D341Med (cell line): ENCODE measurements at regions not wholly inside any gene's neighbourhood (a gene's known extent, or its start where the extent isn't known, plus 50 kb on each side); places are given as distances from the start of the nearest gene placed in this dataset.
A peak's percentile ranks its signal among the peaks of the same experiment; 100 is the strongest.
"Not testable (repeated sequence)": the region's sequence is repeated elsewhere in the genome, so short reads cannot be mapped to it uniquely, and the experiment has no call there.

Experiments used
- DNase-seq: peaks from one replicate; pipeline ENCODE4 v3.0.0; 2012; ENCODE audit warnings: low spot score

GRCh38 chr4:156396534-156396933 is 442.9 kb upstream of the CTSO start:
- no peak for DNase-seq

- no peak for DNase-seq
These were observed 437.6 kb upstream of the CTSO start for GRCh38 chr4:156391325-156391653.

- no peak for DNase-seq
These were observed 437.1 kb upstream of the CTSO start for GRCh38 chr4:156390599-156391324.

GRCh38 chr4:156388826-156389225 is 435.2 kb upstream of the CTSO start:
- DNase-seq: no peak

GRCh38 chr4:156378033-156378665 is 424.5 kb upstream of the CTSO start:
- peak; percentile 34 for DNase-seq

GRCh38 chr4:156377036-156377710 is 423.5 kb upstream of the CTSO start:
- no peak for DNase-seq

GRCh38 chr4:156374894-156375293 is 421.2 kb upstream of the CTSO start:
- no peak for DNase-seq

- DNase-seq: no peak
These were observed 420.4 kb upstream of the CTSO start for GRCh38 chr4:156374069-156374468.

- not testable (repeated sequence) for DNase-seq
These were observed 413.8 kb upstream of the CTSO start for GRCh38 chr4:156367502-156367901.

GRCh38 chr4:156362581-156362980 is 408.9 kb upstream of the CTSO start:
- DNase-seq: no peak

- no peak for DNase-seq
These were observed 393.9 kb upstream of the CTSO start for GRCh38 chr4:156347412-156348075.

GRCh38 chr4:156346959-156347385 is 393.3 kb upstream of the CTSO start:
- DNase-seq: no peak

- DNase-seq: no peak
These were observed 390.7 kb upstream of the CTSO start for GRCh38 chr4:156344397-156344796.

- no peak for DNase-seq
These were observed 382.8 kb upstream of the CTSO start for GRCh38 chr4:156336511-156336910.

- DNase-seq: no peak
These were observed 382.1 kb upstream of the CTSO start for GRCh38 chr4:156335721-156336120.

- DNase-seq: no peak
These were observed 376.9 kb upstream of the CTSO start for GRCh38 chr4:156330436-156331031.

- DNase-seq: no peak
These were observed 376.1 kb upstream of the CTSO start for GRCh38 chr4:156329779-156330178.

GRCh38 chr4:156328882-156329281 is 375.2 kb upstream of the CTSO start:
- no peak for DNase-seq

- no peak for DNase-seq
These were observed 372.6 kb upstream of the CTSO start for GRCh38 chr4:156326246-156326645.

GRCh38 chr4:156322592-156322991 is 368.9 kb upstream of the CTSO start:
- DNase-seq: no peak

- DNase-seq: no peak
These were observed 367.5 kb upstream of the CTSO start for GRCh38 chr4:156321203-156321602.

- DNase-seq: no peak
These were observed 359.8 kb upstream of the CTSO start for GRCh38 chr4:156313497-156313896.
